ENCODE measurements at regions not wholly inside any gene's neighbourhood (a gene's known extent, or its start where the extent isn't known, plus 50 kb on each side); places are given as distances from the start of the nearest gene placed in this dataset.

DNA sequence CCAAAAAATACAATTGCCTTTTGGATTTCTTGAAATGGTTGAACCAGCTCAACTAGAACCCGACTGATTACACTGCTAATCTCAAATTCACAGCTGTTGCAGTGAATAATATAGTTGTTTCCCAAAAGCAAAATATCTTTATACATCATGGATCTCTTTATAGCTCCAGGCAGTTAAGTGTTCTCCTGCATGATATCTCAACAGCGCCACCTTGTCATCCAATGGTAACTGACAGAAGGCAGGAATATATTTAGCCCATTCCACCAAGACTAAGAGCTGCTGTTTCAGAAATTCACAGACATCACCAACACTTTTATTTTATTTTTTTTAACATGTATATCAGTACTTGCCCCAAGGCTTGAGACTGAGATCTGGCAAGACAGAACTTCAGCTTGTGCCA, 1141.0 kb upstream of the PRR20A start:
- TF ChIP-seq RAD21 (conservative IDR thresholded peaks at IDR 0.05) (no peak), SMC3 (conservative IDR thresholded peaks at IDR 0.05; ENCODE audit: poor library complexity) (no peak)
